DOHH2 (cell line): ENCODE measurements at regions not wholly inside any gene's neighbourhood (a gene's known extent, or its start where the extent isn't known, plus 50 kb on each side); places are given as distances from the start of the nearest gene placed in this dataset.

Experiments
- H3F3A ChIP-seq: fragments of 200-600 bp; sonication (generic), shearing (Covaris generic); 2 replicates; pipeline ENCODE4 v1.6.0; 2016; ENCODE audit warnings: antibody characterized with exemption, mild to moderate bottlenecking; ENCODE audit not compliant: control insufficient read depth, insufficient read depth
- H3K27ac ChIP-seq: fragments of 200-600 bp; sonication (generic); 2 replicates; pipeline ENCODE4 v1.5.1; 2014; ENCODE audit warnings: low read depth, mild to moderate bottlenecking, low read length, moderate library complexity
- H3K27me3 ChIP-seq: fragments of 200-600 bp; sonication (generic); 2 replicates; pipeline ENCODE4 v1.6.1; 2014; ENCODE audit warnings: mild to moderate bottlenecking, low read length, mixed read lengths; ENCODE audit not compliant: control insufficient read depth
- H3K36me3 ChIP-seq: fragments of 200-600 bp; sonication (generic); 2 replicates; pipeline ENCODE4 v1.6.1; 2014; ENCODE audit warnings: mild to moderate bottlenecking, low read length, moderate library complexity, mixed read lengths; ENCODE audit not compliant: control insufficient read depth
- H3K4me1 ChIP-seq: fragments of 200-600 bp; sonication (generic); 2 replicates; pipeline ENCODE4 v1.6.1; 2014; ENCODE audit warnings: mild to moderate bottlenecking, low read length, mixed read lengths; ENCODE audit not compliant: control insufficient read depth
- H3K4me2 ChIP-seq: fragments of 200-600 bp; sonication (generic); 2 replicates; pipeline ENCODE4 v1.6.0; 2014; ENCODE audit warnings: mild to moderate bottlenecking, low read length, moderate library complexity
- H3K4me3 ChIP-seq: fragments of 200-600 bp; sonication (generic); 2 replicates; pipeline ENCODE4 v1.5.1; 2014; ENCODE audit warnings: mild to moderate bottlenecking, low read length, mixed read lengths
- H3K79me2 ChIP-seq: fragments of 200-600 bp; sonication (generic); 2 replicates; pipeline ENCODE4 v1.6.1; 2014; ENCODE audit warnings: mild to moderate bottlenecking, low read length, mixed read lengths; ENCODE audit not compliant: control insufficient read depth
- H3K9me2 ChIP-seq: fragments of 200-600 bp; sonication (generic); replicated peaks from 2 replicates; pipeline ENCODE4 v1.6.1; 2014; ENCODE audit warnings: mild to moderate bottlenecking, low read length, mixed read lengths; ENCODE audit not compliant: control insufficient read depth
- H3K9me3 ChIP-seq: fragments of 200-600 bp; sonication (generic); 2 replicates; pipeline ENCODE4 v1.6.1; 2014; ENCODE audit warnings: antibody characterized with exemption, low read length, mixed read lengths; ENCODE audit not compliant: control insufficient read depth, insufficient read depth
- H4K20me1 ChIP-seq: fragments of 200-600 bp; sonication (generic); 2 replicates; pipeline ENCODE4 v1.6.0; 2014; ENCODE audit warnings: low read depth, mild to moderate bottlenecking, antibody characterized with exemption, low read length, moderate library complexity; ENCODE audit not compliant: control insufficient read depth, insufficient read depth
- EZH2phosphoT487 ChIP-seq: fragments of 200-600 bp; sonication (generic); IDR thresholded peaks from 2 replicates; pipeline ENCODE4 v1.6.1; 2017; ENCODE audit warnings: borderline replicate concordance, mild to moderate bottlenecking, antibody characterized with exemption, low read length, moderate library complexity, mixed read lengths
- TF ChIP-seq, protein P1 (sequence below): fragments of 200-600 bp; sonication (generic); IDR thresholded peaks from one replicate; pipeline ENCODE4 v1.5.1; 2014; ENCODE audit warnings: antibody characterized with exemption, mild to moderate bottlenecking, low read depth, low read length; ENCODE audit not compliant: poor library complexity, severe bottlenecking

DNA sequence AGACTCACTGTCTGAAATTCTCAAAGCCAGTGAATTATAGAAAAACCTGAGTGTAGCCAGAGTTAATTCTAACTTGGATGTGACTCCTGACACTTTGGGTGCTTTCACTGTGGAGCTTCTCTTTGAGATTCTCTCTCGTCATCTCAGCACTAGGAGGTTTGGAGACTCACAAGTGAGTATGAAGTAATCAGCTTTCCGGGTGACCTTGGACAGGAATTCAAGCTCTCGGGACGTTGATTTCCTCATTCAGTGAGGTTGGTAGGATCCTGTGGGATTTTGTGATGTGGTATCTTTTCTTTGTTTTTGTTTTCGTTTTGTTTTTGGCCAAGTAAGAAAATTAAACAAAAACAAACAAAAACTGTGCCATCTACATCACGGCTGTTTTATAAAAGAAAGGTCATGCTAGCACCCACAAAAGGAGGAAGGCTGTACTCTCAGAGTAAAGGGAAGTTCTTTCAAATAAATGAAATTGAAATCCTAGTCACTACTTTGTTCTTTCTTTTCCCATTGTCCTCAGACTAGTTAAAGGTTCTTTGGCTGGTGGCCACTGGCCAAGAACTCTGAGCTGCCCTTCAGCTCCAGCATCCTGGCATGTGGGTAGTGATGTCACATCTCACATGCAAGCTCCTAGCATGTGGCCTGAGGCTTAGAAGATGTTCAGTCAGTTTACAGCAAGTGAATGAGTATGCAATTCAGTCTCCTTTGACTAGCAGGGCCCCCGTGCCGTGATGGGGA, 263.3 kb upstream of the TPM1 start:
- Histone ChIP-seq H3K36me3 (no peaks in the 10 kb centered on the region), H3K4me2 (no peak overlapping the region), H3F3A (no peaks in the 10 kb centered on the region), H3K9me3 (no peaks in the 10 kb centered on the region), H3K9me2 (no peaks in the 10 kb centered on the region), H3K4me1 (no peaks in the 10 kb centered on the region), H4K20me1 (no peaks in the 10 kb centered on the region), H3K27me3 (peaks cover 9% of the 10 kb centered on the region; the same call in 1 of the 2 replicates), H3K79me2 (no peaks in the 10 kb centered on the region), H3K4me3 (no peak overlapping the region), H3K27ac (no peak overlapping the region)
- TF ChIP-seq, protein P1, sequence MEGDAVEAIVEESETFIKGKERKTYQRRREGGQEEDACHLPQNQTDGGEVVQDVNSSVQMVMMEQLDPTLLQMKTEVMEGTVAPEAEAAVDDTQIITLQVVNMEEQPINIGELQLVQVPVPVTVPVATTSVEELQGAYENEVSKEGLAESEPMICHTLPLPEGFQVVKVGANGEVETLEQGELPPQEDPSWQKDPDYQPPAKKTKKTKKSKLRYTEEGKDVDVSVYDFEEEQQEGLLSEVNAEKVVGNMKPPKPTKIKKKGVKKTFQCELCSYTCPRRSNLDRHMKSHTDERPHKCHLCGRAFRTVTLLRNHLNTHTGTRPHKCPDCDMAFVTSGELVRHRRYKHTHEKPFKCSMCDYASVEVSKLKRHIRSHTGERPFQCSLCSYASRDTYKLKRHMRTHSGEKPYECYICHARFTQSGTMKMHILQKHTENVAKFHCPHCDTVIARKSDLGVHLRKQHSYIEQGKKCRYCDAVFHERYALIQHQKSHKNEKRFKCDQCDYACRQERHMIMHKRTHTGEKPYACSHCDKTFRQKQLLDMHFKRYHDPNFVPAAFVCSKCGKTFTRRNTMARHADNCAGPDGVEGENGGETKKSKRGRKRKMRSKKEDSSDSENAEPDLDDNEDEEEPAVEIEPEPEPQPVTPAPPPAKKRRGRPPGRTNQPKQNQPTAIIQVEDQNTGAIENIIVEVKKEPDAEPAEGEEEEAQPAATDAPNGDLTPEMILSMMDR: no peak
- TF ChIP-seq EZH2phosphoT487: no peak

DNA sequence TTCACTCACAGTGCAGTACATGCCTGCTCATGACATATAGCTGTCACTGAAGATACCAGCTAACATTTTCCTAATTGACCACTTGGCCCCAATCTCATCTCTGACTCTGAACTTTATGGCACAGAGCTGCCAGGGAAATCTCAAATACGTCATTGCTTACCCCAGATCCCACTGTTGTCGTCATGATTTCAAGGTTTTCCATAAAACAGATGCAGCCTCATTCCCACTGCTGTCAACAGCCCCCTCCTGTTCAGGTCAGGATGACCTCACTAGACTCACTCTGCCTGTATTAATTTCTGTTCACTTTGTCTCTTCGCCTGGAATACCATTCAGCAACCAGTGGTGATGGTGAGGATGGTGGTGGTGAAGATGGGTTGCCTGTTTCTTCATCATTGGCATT, 262.6 kb upstream of the TPM1 start:
- Histone ChIP-seq H3K4me2 (no peak overlapping the region), H3K4me3 (no peak overlapping the region), H4K20me1 (no peaks in the 10 kb centered on the region), H3K27me3 (peaks cover 9% of the 10 kb centered on the region; the same call in 1 of the 2 replicates), H3K27ac (no peak overlapping the region), H3K36me3 (no peaks in the 10 kb centered on the region), H3K9me2 (no peaks in the 10 kb centered on the region), H3K9me3 (no peaks in the 10 kb centered on the region), H3K4me1 (no peaks in the 10 kb centered on the region), H3K79me2 (no peaks in the 10 kb centered on the region), H3F3A (no peaks in the 10 kb centered on the region)
- no peak for TF ChIP-seq EZH2phosphoT487
- TF ChIP-seq, protein P1: no peak

DNA sequence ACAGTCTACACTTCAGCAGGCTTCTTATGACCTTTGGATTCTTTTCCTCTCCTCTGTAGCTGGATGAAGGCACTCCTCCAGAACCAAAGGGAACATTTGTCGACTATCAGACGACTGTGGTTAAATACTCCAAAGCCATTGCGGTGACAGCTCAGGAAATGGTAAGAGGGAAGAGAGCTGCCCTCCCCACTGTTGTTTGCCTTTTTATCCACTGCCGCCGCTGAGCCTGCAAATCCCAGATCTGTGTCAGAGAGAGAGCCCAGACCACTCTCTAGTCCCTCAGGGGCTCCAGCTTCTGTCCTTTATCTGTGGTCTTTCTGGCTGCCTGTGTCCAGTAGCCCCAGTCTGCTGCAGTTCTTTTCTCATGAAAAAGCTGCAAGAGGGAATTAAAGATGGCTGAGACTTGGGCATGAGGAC, 261.5 kb upstream of the TPM1 start:
- no peaks in the 10 kb centered on the region for H3F3A ChIP-seq
- H4K20me1 ChIP-seq: no peaks in the 10 kb centered on the region
- H3K79me2 ChIP-seq: no peaks in the 10 kb centered on the region
- H3K4me3 ChIP-seq: no peak overlapping the region
- no peak overlapping the region for H3K4me2 ChIP-seq
- no peak overlapping the region for H3K27ac ChIP-seq
- peaks cover 9% of the 10 kb centered on the region; the same call in 1 of the 2 replicates for H3K27me3 ChIP-seq
- H3K4me1 ChIP-seq: no peaks in the 10 kb centered on the region
- H3K9me2 ChIP-seq: no peaks in the 10 kb centered on the region
- no peaks in the 10 kb centered on the region for H3K36me3 ChIP-seq
- H3K9me3 ChIP-seq: no peaks in the 10 kb centered on the region
- TF ChIP-seq, protein P1: no peak
- TF ChIP-seq EZH2phosphoT487: no peak
